GM21447 (cell line): ENCODE measurements at regions not wholly inside any gene's neighbourhood (a gene's known extent, or its start where the extent isn't known, plus 50 kb on each side); places are given as distances from the start of the nearest gene placed in this dataset.

Source experiments
- ATAC-seq: cut with Tn5 transposase; IDR thresholded peaks from one replicate; pipeline ENCODE4 v1.9.1; 2021; ENCODE audit not compliant: unreplicated experiment

DNA sequence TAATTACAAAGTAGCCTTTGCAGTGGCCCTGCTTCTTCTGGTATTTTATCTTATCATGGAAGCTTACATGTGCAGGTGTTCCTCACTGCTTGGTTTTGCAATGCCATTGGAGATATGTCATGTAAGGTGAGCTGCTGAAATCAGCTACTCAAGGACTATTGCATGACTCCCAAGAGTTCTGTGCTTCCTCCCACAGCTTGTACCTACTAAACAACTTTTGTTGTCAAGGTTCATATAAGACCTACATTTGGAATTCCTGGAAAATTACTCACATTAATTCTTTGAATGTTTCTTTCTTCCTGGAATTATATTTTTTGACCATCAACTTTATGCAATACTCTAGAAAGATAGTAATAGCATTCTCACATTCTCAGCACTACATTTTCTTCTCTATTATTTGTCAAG is 427.5 kb upstream of the HSF2 start:
- no peak for ATAC-seq

DNA sequence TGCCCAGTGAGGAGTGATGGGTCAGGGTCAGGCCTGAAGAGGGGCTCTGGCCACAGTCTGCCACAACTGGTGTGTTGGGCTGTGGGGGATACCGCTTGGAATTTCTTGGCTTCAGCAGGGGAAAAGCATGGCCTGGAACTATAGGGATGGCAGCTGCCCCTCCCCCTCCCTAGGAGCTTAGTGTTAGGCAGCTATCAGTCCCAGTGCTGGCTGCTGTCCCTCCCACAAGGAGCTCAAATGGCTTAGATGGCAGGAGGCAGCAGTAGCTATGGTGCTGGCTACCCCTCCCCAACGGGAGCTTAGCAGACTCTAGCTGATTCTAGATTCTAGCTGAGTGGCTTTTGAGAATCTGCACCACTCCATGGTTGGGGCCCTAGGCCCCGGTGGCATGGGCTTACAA is 414.5 kb upstream of the HSF2 start:
- ATAC-seq = no peak

GRCh38 chr6:121993362-121993761 is 406.1 kb upstream of the HSF2 start:
- no peak for ATAC-seq

DNA sequence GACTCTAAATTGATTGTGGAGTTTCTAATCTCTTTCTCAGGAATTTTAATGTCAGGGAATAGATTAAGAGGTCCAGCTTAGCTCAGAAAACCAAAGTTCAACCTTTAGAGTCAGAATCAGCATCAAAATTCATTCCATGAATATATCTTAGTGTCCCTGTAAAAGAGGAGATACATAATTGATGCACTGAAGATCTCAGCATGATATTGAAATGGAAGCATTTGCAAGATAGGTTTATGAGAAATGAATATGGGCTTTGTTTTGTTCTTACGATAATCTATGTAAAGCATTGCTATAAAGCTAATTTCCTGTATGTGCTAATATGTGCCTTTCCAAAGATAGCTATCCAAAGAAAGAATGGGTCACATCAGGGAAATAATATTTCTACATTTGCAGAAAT is 404.5 kb upstream of the HSF2 start:
- ATAC-seq = no peak

- no peak for ATAC-seq
Observed at GRCh38 chr6:121998631-121999030, 400.8 kb upstream of the HSF2 start.

DNA sequence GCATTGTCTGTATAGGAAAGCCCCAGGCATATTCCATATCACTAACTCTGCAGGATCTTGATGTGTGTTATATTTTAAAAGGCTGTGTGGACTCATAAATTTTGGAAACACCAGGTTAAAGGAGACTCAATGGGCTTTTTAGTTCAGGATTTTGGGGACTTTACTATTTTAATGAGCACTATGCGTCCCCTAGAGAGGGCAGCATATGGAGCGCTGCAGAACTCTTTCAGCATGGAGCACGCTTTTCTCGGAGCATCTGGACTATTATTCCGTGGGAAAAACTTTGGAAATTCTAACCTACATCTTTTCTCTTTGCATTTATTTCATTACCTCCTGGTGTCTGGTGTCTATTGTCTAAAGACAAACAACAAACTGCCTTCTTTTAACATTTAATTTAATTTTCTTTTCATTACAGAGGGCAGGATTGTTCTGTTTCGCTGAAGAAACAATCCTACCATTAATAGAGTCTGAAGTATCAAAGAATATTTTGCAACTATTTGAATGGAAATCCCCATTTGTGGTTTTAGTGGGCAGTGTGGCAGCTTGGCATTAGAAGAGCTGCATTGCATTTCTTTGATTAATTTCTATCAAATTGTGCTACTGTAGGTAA is 399.9 kb upstream of the HSF2 start:
- no peak for ATAC-seq

- ATAC-seq = no peak
Observed at GRCh38 chr6:122005661-122006060, 393.8 kb upstream of the HSF2 start.

- ATAC-seq = no peak
Observed at GRCh38 chr6:122007339-122007738, 392.1 kb upstream of the HSF2 start.

DNA sequence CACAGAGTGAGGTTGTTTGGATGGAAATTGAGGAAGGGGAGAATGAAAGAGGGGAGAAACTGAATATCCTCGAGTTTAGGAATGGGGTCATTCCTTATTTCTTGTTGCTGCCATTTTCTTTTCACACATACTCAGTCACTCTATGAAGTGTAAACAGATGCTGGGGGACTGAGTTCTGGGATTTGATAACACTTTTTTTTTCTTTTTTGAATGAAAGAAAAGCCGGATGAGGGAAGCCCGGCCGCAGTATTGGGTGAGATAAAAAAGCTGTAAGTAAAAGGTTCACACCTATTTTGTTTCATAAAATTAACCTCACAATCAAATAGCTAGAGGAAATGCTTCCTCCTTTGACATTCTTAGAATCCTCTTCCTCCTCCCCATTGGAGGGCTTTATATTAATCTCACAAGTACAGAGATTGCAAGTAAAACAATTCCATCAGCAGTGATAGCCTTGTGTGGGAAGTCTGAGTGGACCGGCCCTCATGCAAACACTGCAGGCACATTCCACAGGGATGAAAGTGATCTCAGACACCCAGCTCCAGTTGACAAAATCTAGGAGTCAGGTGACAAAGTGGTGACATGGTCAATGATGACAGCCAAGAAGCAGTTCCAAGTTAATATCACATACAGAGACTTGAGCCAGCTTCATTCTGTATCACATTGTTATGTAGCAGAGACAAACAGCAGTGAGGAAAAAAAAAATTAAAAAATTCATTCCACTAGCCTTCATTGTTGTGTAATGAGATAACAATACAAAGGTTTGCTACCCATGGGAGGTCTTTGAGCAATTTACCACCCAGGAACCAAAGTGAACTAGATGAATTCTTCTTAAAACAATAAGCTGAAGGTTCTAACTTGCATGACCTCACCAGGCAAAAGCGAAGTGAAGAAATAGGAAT is 391.1 kb upstream of the HSF2 start:
- no peak for ATAC-seq

- ATAC-seq = no peak
Observed at GRCh38 chr6:122009000-122009350, 390.5 kb upstream of the HSF2 start.

- ATAC-seq = no peak
Observed at GRCh38 chr6:122012578-122012977, 386.9 kb upstream of the HSF2 start.

DNA sequence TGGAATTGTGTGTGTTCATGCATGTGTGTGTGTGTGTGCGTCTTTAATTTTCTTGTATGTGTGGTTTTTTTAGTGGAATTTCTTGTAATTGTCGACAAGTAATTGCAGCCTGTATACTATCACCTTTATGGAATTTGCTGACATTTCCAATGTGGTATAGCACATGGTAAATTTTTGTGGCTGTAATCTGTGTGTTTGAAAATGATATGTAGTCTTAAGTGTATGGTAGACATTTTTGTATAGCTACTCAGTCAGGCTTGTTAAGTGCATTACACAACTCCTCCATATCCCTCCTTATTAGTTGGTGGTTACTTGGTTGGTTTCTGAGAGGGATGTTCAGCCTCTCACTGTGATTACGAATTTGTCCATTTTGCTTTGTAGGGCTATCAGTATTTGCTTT is 384.5 kb upstream of the HSF2 start:
- no peak for ATAC-seq

GRCh38 chr6:122020588-122021264 is 378.7 kb upstream of the HSF2 start:
- peak; percentile 97 for ATAC-seq

- no peak for ATAC-seq
Observed at GRCh38 chr6:122025104-122025503, 374.3 kb upstream of the HSF2 start.

DNA sequence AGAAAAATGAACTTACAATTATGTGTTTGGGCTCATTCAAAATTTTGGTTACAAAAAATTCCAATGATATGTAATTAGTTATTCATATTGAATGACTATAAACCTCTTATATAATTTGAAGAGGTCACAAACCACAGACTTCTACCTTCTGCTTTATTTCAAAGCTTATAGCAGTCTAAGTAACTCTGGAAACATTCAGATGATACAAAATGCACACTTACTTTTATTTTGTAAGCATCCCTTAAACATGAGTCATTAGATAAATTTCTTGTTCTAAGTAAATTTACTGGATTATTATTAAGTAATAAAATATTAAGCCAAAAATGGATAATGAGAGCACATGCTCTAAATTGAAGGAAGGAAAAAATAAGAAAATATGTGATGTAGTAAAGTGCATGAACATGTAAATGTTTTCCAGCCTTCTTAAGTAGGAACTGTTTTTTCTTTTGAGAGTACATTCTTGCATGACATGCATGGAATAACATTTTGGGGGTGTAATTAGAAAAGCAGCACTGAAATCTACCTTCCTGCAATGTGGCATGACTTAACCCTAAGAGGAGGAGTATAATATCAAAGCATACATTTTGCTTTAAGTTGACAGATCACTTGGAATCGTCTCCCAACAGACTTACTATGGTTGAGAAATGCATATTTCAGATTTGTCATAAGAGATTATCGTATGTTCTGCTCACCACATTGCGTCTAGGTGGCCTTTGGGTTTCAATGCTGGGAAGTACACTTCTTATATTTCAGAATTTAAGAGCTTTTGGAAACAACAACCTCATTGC is 372.7 kb upstream of the HSF2 start:
- no peak for ATAC-seq

DNA sequence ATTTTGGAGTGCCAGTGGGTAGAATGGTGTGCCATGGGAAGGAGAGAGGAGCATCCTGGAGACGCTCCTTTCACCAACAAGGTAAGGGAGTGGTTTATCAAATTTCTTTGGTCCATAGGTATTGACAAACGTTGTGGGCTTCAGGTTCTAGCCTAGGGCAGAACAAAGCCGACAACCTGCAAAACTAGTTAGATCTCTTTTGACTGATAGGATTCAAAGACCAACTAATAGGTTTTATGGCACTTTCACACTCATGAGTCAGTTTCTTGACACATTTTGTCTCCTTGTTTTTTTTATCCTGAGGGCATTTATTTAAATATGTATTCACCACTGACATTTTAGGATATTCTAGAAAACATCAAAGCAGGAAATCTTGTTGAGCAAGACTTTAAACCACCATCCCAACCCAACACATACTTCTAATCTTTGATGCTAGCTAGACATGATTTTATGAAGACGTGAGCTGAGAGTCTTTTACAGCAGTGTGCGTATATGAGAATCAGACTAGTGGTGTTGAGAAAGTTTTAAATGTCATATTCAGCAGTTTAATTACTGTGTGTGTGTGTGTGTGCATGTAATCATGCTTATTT is 370.4 kb upstream of the HSF2 start:
- ATAC-seq = no peak

DNA sequence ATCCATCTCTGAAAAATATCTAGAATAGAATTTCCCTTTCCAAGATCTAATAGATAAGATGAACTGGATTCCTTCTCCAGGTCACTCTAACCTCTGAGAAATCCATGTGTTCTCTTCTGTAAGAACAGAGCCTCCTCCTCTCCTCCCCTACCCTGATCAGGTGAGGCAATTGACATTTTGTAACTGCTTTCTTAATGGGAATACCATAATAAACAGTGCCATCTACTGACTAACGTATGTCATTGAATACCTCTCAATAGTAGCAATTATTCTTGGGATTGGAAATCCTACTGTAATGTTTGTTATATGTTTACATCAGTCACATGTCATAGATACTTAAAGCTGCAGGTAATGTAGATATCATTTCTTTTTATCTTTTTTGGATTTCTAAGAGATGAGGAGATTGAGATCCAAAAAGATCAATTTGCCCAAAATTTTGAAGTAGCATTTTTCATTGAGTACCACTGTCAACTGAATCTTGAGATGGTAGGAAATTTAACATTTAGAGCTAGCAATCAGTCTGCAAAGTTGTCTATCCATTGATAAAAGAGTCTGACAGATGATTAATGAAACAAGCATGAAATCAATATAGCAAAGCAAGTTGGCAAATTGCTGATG is 365.8 kb upstream of the HSF2 start:
- ATAC-seq = peak; percentile 96

DNA sequence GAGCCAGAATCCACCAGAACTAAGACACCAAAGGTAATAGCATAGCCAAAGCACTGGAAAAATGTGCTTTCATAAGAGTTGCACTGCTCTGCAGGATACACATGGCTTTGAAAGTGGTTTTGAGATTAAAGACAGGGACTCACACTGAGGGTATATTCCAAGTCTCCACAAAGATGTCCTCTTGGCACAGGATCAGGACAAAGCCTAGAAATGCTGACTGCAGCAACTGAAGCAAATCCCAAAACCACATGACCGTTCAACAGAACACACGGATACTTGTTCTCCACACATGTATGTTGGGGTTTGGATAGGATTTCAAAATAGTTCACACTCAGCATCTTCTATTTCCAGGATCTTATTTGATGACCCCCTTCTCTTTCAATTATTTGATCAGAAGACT is 364.3 kb upstream of the HSF2 start:
- no peak for ATAC-seq

DNA sequence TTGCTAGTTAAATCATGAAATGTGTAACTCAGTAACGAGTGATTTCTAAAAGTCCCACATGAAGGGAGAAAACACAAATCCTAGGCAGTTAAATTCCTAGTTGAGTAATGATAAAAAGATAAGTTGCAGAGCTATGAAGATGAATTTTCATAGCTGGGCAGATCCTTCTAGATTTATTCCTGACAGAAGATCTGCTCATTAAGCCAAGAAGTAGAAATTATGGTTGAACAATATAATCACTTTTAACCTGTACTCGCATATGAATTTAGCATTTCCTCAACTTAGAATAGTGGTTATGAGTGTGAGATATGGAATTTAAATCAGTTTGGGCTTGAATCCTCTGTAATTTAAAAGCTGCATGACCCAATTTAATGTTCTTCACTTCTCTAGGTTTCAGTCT is 359.2 kb upstream of the HSF2 start:
- no peak for ATAC-seq

- no peak for ATAC-seq
Observed at GRCh38 chr6:122042380-122042779, 357.1 kb upstream of the HSF2 start.
